Thyroid gland (tissue), 4 donors: ENCODE measurements at regions not wholly inside any gene's neighbourhood (a gene's known extent, or its start where the extent isn't known, plus 50 kb on each side); places are given as distances from the start of the nearest gene placed in this dataset.

Experiments used
- DNase-seq, 2 donors: peaks; one replicate each; pipeline ENCODE4 v3.0.0-alpha.2; 2019
- H3K27ac ChIP-seq, 3 donors: fragments of 200-600 bp; sonication (generic); 1 replicate in 2 of 3; 2 replicates in 1 of 3; pipeline ENCODE4 v1.5.1; 2016 to 2019; ENCODE audit warnings: mild to moderate bottlenecking in 1 of 3, moderate library complexity in 1 of 3
- H3K27me3 ChIP-seq: fragments of 200-600 bp; sonication (generic); one replicate; pipeline ENCODE4 v1.5.1; 2019
- H3K36me3 ChIP-seq, 2 donors: fragments of 200-600 bp; sonication (generic); one replicate each; pipeline ENCODE4 v1.5.1; 2016 to 2019
- H3K4me1 ChIP-seq, 2 donors: fragments of 200-600 bp; sonication (generic); one replicate each; pipeline ENCODE4 v1.5.1; 2017 to 2019
- H3K4me3 ChIP-seq, 3 donors: fragments of 200-600 bp; sonication (generic); replicated peaks in 1 of 3; 1 replicate in 2 of 3; 2 replicates in 1 of 3; pipeline ENCODE4 v1.5.1; 2016; ENCODE audit warnings: mild to moderate bottlenecking in 1 of 3
- H3K9me3 ChIP-seq: fragments of 200-600 bp; sonication (generic); one replicate; pipeline ENCODE4 v1.5.1; 2017
- CTCF ChIP-seq, 6 experiments: fragments of 200-600 bp in 3 of 6; fragments of 450-650 bp in 3 of 6; sonication (generic) in 3 of 6; IDR thresholded peaks; one replicate each; pipeline ENCODE4 v1.5.1; 2016 to 2019; ENCODE audit warnings: antibody characterized with exemption in 6 of 6, mild to moderate bottlenecking in 2 of 6, inconsistent platforms in 1 of 6, moderate library complexity in 1 of 6
- POLR2A ChIP-seq, 2 donors: fragments of 450-650 bp; IDR thresholded peaks; one replicate each; pipeline ENCODE4 v1.6.1; 2017; ENCODE audit warnings: antibody characterized with exemption in 2 of 2, mild to moderate bottlenecking in 2 of 2, moderate library complexity in 1 of 2
- WGBS, 2 donors: methylation state at CpG; one replicate each; pipeline ENCODE4 v1.1.5; 2017; 5-methylcytosine and 5-hydroxymethylcytosine counted together
- intact Hi-C: fragments of 100-400 bp; cut with DNase I; formaldehyde crosslinking; loops from one replicate; pipeline ENCODE4 v1.15.1; 2023

- WGBS, 2 donors, result 53 to 60% methylated on average over 2 of the region's 2 CpGs
- H3K4me1 ChIP-seq, result no peaks in the 10 kb centered on the region
- H3K4me3 ChIP-seq, result no peak overlapping the region
- H3K27me3 ChIP-seq, result no peaks in the 10 kb centered on the region
- H3K27ac ChIP-seq, result no peak overlapping the region
- no peaks in the 10 kb centered on the region for H3K9me3 ChIP-seq
- no peak for DNase-seq
- H3K36me3 ChIP-seq, result no peaks in the 10 kb centered on the region
- TF ChIP-seq CTCF (IDR thresholded peaks at IDR 0.05), result no peak
- intact Hi-C loops, result no loop called here
These were observed 173.1 kb upstream of the CMC1 start for GRCh38 chr3:28068342-28068741.

GRCh38 chr3:28069438-28069837 is 172.0 kb upstream of the CMC1 start:
- Histone ChIP-seq H3K27ac (no peak overlapping the region), H3K9me3 (no peaks in the 10 kb centered on the region), H3K4me3 (no peak overlapping the region), H3K27me3 (no peaks in the 10 kb centered on the region), H3K36me3 (no peaks in the 10 kb centered on the region), H3K4me1 (no peaks in the 10 kb centered on the region)
- intact Hi-C loops, result no loop called here
- no peak for TF ChIP-seq POLR2A (IDR thresholded peaks at IDR 0.05)
- TF ChIP-seq CTCF (IDR thresholded peaks at IDR 0.05), result no peak
- WGBS, 2 donors, result 86 to 89% methylated on average over 7 of the region's 7 CpGs
- no peak for DNase-seq

GRCh38 chr3:28076246-28076645 is 165.2 kb upstream of the CMC1 start:
- TF ChIP-seq POLR2A (IDR thresholded peaks at IDR 0.05) (no peak), CTCF (IDR thresholded peaks at IDR 0.05) (no peak)
- intact Hi-C loops, result no loop called here
- 88 to 94% methylated on average over 1 of the region's 1 CpG for WGBS, 2 donors

GRCh38 chr3:28077572-28077971 is 163.8 kb upstream of the CMC1 start:
- peak in 1 of 2 donors; percentile 3 for DNase-seq
- intact Hi-C loops, result no loop called here
- no peak overlapping the region for H3K27ac ChIP-seq
- no peak overlapping the region for H3K4me3 ChIP-seq
- TF ChIP-seq CTCF (IDR thresholded peaks at IDR 0.05), result no peak
- TF ChIP-seq POLR2A (IDR thresholded peaks at IDR 0.05), result no peak
- H3K4me1 ChIP-seq, result no peaks in the 10 kb centered on the region
- no peaks in the 10 kb centered on the region for H3K9me3 ChIP-seq
- no peaks in the 10 kb centered on the region for H3K27me3 ChIP-seq
- 41 to 60% methylated on average over 7 of the region's 7 CpGs for WGBS, 2 donors
- no peaks in the 10 kb centered on the region for H3K36me3 ChIP-seq

More at GRCh38 chr3:28076246-28076645, 165.2 kb upstream of the CMC1 start:
- Histone ChIP-seq H3K4me3 (no peak overlapping the region), H3K27me3 (no peaks in the 10 kb centered on the region), H3K36me3 (no peaks in the 10 kb centered on the region), H3K4me1 (no peaks in the 10 kb centered on the region), H3K9me3 (no peaks in the 10 kb centered on the region), H3K27ac (no peak overlapping the region)
- no peak for DNase-seq

- Histone ChIP-seq H3K27ac (no peak overlapping the region), H3K4me3 (no peak overlapping the region), H3K9me3 (no peaks in the 10 kb centered on the region), H3K36me3 (no peaks in the 10 kb centered on the region), H3K27me3 (no peaks in the 10 kb centered on the region), H3K4me1 (no peaks in the 10 kb centered on the region)
- TF ChIP-seq POLR2A (IDR thresholded peaks at IDR 0.05), result no peak
- TF ChIP-seq CTCF (IDR thresholded peaks at IDR 0.05), result no peak
- WGBS, 2 donors, result 64 to 81% methylated on average over 1 of the region's 1 CpG
- no peak for DNase-seq
- intact Hi-C loops, result no loop called here
These were observed 162.9 kb upstream of the CMC1 start for GRCh38 chr3:28078536-28078935.
